GM23248 (cell line): ENCODE measurements at regions not wholly inside any gene's neighbourhood (a gene's known extent, or its start where the extent isn't known, plus 50 kb on each side); places are given as distances from the start of the nearest gene placed in this dataset.

Experiments
- DNase-seq: peaks from one replicate; pipeline ENCODE4 v3.0.0-alpha.2; 2015
- H2AFZ ChIP-seq: fragments of 200-600 bp; sonication (generic); 2 replicates; pipeline ENCODE4 v1.6.1; 2016; ENCODE audit warnings: antibody characterized with exemption
- H3F3A ChIP-seq: fragments of 200-600 bp; sonication (generic); 2 replicates; pipeline ENCODE4 v1.6.1; 2016; ENCODE audit warnings: mild to moderate bottlenecking, antibody characterized with exemption, mixed run types; ENCODE audit not compliant: insufficient read depth
- H3K27ac ChIP-seq: fragments of 200-600 bp; sonication (generic); 2 replicates; pipeline ENCODE4 v1.5.1; 2016; ENCODE audit warnings: mild to moderate bottlenecking
- H3K27me3 ChIP-seq: fragments of 200-600 bp; sonication (generic); replicated peaks from 2 replicates; pipeline ENCODE4 v1.6.1; 2016; ENCODE audit warnings: mild to moderate bottlenecking; ENCODE audit not compliant: insufficient read depth
- H3K36me3 ChIP-seq: fragments of 200-600 bp; sonication (generic); 2 replicates; pipeline ENCODE4 v1.6.1; 2016; ENCODE audit warnings: low read depth, mild to moderate bottlenecking
- H3K4me1 ChIP-seq: fragments of 200-600 bp; sonication (generic); 2 replicates; pipeline ENCODE4 v1.6.1; 2016; ENCODE audit warnings: mild to moderate bottlenecking; ENCODE audit not compliant: insufficient read depth
- H3K4me2 ChIP-seq: fragments of 200-600 bp; sonication (generic); one replicate; pipeline ENCODE4 v1.6.1; 2016; ENCODE audit warnings: mild to moderate bottlenecking; ENCODE audit not compliant: unreplicated experiment
- H3K4me3 ChIP-seq: fragments of 200-600 bp; sonication (generic); 2 replicates; pipeline ENCODE4 v1.5.1; 2016; ENCODE audit warnings: mild to moderate bottlenecking
- H3K79me2 ChIP-seq: fragments of 200-600 bp; sonication (generic); 2 replicates; pipeline ENCODE4 v1.6.1; 2016; ENCODE audit warnings: mild to moderate bottlenecking; ENCODE audit not compliant: insufficient read depth
- H3K9ac ChIP-seq: fragments of 200-600 bp; sonication (generic); 2 replicates; pipeline ENCODE4 v1.6.1; 2016; ENCODE audit warnings: mild to moderate bottlenecking
- H3K9me2 ChIP-seq: fragments of 200-600 bp; sonication (generic); 2 replicates; pipeline ENCODE4 v1.6.1; 2016; ENCODE audit warnings: mixed run types, mild to moderate bottlenecking, moderate library complexity; ENCODE audit not compliant: insufficient read depth
- H3K9me3 ChIP-seq: fragments of 200-600 bp; sonication (generic); one replicate; pipeline ENCODE4 v1.6.1; 2017; ENCODE audit warnings: low read depth
- H4K20me1 ChIP-seq: fragments of 200-600 bp; sonication (generic); 2 replicates; pipeline ENCODE4 v1.6.0; 2016; ENCODE audit not compliant: insufficient read depth
- EZH2 ChIP-seq: fragments of 200-600 bp; sonication (generic); IDR thresholded peaks from 2 replicates; pipeline ENCODE4 v1.6.1; 2018; ENCODE audit warnings: antibody characterized with exemption, mild to moderate bottlenecking; ENCODE audit not compliant: insufficient read depth, poor library complexity, severe bottlenecking
- EZH2phosphoT487 ChIP-seq: fragments of 200-600 bp; sonication (generic); IDR thresholded peaks from 2 replicates; pipeline ENCODE4 v1.6.1; 2018; ENCODE audit warnings: antibody characterized with exemption, moderate library complexity, mild to moderate bottlenecking, low read depth; ENCODE audit not compliant: insufficient read depth
- WGBS, 2 experiments: methylation state at CpG; one replicate each; pipeline ENCODE4 v1.1.6; 2015 to 2017; ENCODE audit warnings: low lambda C conversion rate in 2 of 2, low coverage in 1 of 2; ENCODE audit errors: missing lambda C conversion rate in 2 of 2; 5-methylcytosine and 5-hydroxymethylcytosine counted together
- in situ Hi-C: fragments of 300-500 bp; cut with MboI; formaldehyde crosslinking; loops from 2 replicates; pipeline ENCODE4 v1.15.0; 2020

DNA sequence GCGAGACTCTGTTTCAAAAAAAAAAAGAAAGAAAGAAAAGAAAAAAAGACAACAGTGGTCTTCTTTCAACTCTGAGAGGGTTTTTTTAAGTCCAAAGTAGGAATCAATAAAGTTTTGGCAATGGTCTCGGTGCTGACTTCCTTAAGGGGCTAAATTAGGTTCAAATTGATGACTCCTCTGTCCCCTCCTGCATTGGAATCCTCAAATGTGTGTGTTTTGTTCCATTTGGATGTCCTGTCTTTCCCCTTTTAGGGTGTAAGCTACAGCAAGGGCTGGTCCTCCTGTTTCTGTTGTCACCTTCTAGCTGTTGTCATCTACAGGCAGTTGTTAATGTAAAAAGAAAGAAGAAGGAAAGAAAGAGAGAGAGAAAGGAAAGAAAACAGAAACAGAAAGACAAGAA is 54.4 kb downstream of the PABIR2 start:
- Histone ChIP-seq H4K20me1 (no peaks in the 10 kb centered on the region), H3K9ac (no peak overlapping the region), H3K4me3 (no peak overlapping the region), H3F3A (no peaks in the 10 kb centered on the region), H3K79me2 (no peaks in the 10 kb centered on the region), H3K27me3 (no peaks in the 10 kb centered on the region), H3K4me2 (no peak overlapping the region), H3K9me3 (no peaks in the 10 kb centered on the region), H3K36me3 (no peaks in the 10 kb centered on the region), H3K4me1 (no peaks in the 10 kb centered on the region), H3K9me2 (no peaks in the 10 kb centered on the region), H3K27ac (no peak overlapping the region), H2AFZ (no peak overlapping the region)
- DNase-seq = no peak
- in situ Hi-C loops = no loop called here
- WGBS, 2 experiments = 96 to 100% methylated on average over 1 to 2 of the region's 2 CpGs
- TF ChIP-seq EZH2 (no peak), EZH2phosphoT487 (no peak)

DNA sequence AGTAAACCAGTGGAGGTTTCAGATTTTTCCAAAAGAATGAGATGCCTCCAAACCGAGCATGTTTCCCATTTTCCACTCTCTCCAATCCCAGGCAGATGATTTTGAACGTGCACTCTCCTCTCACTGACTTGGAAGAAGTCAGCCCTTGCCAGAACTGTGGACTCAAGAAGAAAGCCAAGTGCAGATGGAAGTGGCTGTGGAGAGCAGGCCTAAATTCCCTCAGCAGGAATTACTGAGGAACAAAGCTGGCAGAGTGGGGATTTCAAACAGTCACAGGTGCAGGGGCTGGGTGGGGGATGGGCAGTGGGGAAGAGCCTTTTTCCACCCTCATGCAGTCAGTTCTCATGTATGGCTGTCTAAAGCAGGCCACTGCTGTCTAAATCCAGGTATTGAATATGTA is 55.3 kb downstream of the PABIR2 start:
- no peaks in the 10 kb centered on the region for H3K36me3 ChIP-seq
- no peaks in the 10 kb centered on the region for H3F3A ChIP-seq
- no peak overlapping the region for H3K9ac ChIP-seq
- H3K4me2 ChIP-seq = no peak overlapping the region
- H2AFZ ChIP-seq = no peak overlapping the region
- in situ Hi-C loops = no loop called here
- no peak for DNase-seq
- no peaks in the 10 kb centered on the region for H3K9me3 ChIP-seq
- peaks cover 4% of the 10 kb centered on the region; the same call in 1 of the 2 replicates for H3K4me1 ChIP-seq
- no peak overlapping the region for H3K4me3 ChIP-seq
- WGBS, 2 experiments = 72 to 90% methylated on average over 2 of the region's 2 CpGs
- no peaks in the 10 kb centered on the region for H4K20me1 ChIP-seq
- no peaks in the 10 kb centered on the region for H3K9me2 ChIP-seq
- TF ChIP-seq EZH2phosphoT487 (no peak), EZH2 (no peak)
- no peaks in the 10 kb centered on the region for H3K27me3 ChIP-seq
- H3K79me2 ChIP-seq = no peaks in the 10 kb centered on the region
- no peak overlapping the region for H3K27ac ChIP-seq

DNA sequence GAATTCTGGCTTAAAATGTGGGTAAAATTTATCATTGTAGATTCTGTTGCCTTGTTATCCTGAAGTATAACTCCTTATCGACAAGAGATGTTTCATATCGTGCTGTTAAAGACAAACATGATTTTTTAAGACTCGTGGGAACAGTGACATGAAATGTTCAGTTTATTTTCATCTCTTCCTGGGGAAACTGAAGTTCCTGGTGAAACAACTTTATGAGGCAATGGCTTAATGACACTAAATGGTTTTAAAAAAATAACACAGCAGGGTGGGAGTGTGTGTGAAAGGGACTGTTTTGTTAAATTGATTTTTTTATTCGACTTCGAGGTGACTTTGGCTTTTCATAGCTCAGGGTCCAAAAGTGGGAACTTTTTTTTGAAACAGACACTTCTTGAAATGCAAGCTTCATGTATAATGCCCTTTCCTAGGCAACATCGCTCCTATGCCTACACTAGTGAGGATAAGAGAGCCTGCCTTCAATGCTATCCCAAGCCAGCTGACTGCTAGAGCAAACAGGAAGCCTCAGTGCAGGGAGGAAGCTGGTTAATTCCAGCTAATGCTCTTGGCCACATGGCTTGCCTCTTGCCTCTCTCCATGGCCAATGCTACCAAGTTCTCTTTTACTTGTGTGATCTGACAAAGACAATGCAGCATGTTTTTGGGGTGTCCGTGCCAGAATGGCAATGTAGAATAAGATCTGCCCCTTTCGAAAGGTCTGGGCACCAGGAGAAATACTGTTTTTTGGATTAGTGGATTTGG is 57.8 kb downstream of the PABIR2 start:
- TF ChIP-seq EZH2phosphoT487 (no peak), EZH2 (no peak)
- Histone ChIP-seq H2AFZ (no peak overlapping the region), H3K9ac (no peak overlapping the region), H4K20me1 (no peaks in the 10 kb centered on the region), H3K27me3 (no peaks in the 10 kb centered on the region), H3K9me2 (no peaks in the 10 kb centered on the region), H3K27ac (no peak overlapping the region), H3K4me1 (peaks cover 11% of the 10 kb centered on the region; the same call in 1 of the 2 replicates), H3K9me3 (no peaks in the 10 kb centered on the region), H3F3A (no peaks in the 10 kb centered on the region), H3K79me2 (no peaks in the 10 kb centered on the region), H3K4me2 (no peak overlapping the region), H3K4me3 (no peak overlapping the region), H3K36me3 (no peaks in the 10 kb centered on the region)
- no peak for DNase-seq
- WGBS, 2 experiments = 91 to 93% methylated on average over 7 to 8 of the region's 8 CpGs
- in situ Hi-C loops = no loop called here

DNA sequence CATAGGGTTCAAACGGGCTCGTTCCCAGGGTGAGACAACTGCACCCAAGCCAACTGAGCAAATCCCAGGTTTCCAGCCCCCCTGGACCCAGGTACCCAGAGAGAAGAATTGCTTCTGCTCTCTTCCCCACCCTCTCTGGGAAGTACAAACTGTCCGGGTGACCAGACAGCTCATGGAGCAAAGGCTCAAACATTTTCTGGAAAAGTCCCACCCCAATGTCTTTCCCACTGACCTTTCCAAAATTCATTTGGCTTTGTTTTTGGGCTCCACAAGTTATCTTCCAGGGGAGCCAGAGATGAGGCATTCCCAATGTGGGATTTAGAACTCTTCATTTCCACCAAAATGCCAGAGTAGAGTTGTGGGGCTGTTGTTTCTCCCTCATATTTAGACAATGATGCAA is 58.6 kb downstream of the PABIR2 start:
- Histone ChIP-seq H3K9me2 (no peaks in the 10 kb centered on the region), H3K4me2 (no peak overlapping the region), H3K9ac (no peak overlapping the region), H3K9me3 (no peaks in the 10 kb centered on the region), H3K27me3 (no peaks in the 10 kb centered on the region), H4K20me1 (no peaks in the 10 kb centered on the region), H2AFZ (no peak overlapping the region), H3K4me1 (peaks cover 11% of the 10 kb centered on the region; the same call in 1 of the 2 replicates), H3K36me3 (no peaks in the 10 kb centered on the region), H3K27ac (no peak overlapping the region), H3K4me3 (no peak overlapping the region), H3K79me2 (no peaks in the 10 kb centered on the region), H3F3A (no peaks in the 10 kb centered on the region)
- 48% methylated on average over 3 of the region's 3 CpGs for WGBS, 2 experiments
- TF ChIP-seq EZH2 (no peak), EZH2phosphoT487 (no peak)
- in situ Hi-C loops = no loop called here
- DNase-seq = no peak
